ENCODE measurements at regions not wholly inside any gene's neighbourhood (a gene's known extent, or its start where the extent isn't known, plus 50 kb on each side); places are given as distances from the start of the nearest gene placed in this dataset.
"Not testable (repeated sequence)": the region's sequence is repeated elsewhere in the genome, so short reads cannot be mapped to it uniquely, and the experiment has no call there.

DNA sequence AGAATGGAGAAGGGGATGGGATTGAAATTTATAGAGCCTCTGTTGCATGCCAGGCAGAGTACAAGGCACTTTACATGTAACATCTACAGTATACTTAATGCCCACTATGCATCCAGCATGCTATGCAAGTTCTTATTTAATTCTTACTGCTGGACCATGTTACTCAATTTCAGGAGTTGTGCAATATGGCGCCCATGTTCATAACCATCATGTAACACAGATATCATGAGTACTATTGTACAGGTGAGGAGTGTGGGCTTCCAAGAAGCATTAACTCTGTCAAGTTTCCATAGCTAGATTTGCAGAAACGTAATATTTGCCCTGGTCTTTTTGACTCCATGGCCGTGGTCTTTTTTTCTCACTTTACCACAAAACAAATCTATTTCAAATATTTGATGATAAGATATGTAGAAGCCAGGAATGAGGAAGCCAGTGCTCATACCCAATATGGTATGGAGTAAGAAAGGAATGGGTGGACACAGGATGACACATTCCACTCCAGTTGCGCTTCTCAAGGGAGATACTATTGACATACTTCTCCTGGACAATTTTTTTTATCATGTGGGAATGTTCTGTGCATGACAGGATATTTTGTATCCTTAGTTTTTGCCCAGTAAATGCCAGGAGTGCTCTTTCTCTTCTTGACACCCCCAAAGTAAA lies 191.8 kb downstream of the C12orf75 start:
- DNase-seq (ENCODE audit: extremely low read depth, low read depth) = no peak
- no peak for TF ChIP-seq CTCF (IDR thresholded peaks at IDR 0.05; ENCODE audit: low read depth, low read length)

- peak; percentile 74 for DNase-seq (ENCODE audit: extremely low read depth, low read depth)
- no peak for TF ChIP-seq CTCF (IDR thresholded peaks at IDR 0.05; ENCODE audit: low read depth, low read length)
These were observed 192.9 kb downstream of the C12orf75 start for GRCh38 chr12:105523164-105524057.

DNA sequence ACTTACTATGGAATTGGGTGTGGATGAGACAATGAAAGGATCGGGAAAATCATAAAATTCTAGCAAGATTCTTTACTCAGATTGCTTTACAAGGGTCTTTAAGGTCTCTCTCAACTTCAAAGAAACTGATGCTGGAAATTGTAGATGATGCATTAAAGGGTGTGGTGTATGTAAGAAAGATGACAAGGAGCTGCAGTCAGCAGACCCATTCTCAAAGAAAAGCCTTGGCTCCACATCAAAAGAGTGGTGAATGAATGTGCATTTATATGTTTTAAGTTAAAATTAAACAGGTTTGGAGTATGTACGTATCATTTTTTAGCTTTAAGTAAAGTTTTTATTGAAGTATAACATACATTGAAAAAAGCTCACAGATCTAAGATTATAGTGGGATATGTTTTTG lies 194.5 kb downstream of the C12orf75 start:
- no peak for DNase-seq (ENCODE audit: extremely low read depth, low read depth)
- TF ChIP-seq CTCF (IDR thresholded peaks at IDR 0.05; ENCODE audit: low read depth, low read length) = no peak

GRCh38 chr12:105534068-105534467 lies 203.6 kb downstream of the C12orf75 start:
- no peak for TF ChIP-seq CTCF (IDR thresholded peaks at IDR 0.05; ENCODE audit: low read depth, low read length)
- DNase-seq (ENCODE audit: extremely low read depth, low read depth) = no peak

DNA sequence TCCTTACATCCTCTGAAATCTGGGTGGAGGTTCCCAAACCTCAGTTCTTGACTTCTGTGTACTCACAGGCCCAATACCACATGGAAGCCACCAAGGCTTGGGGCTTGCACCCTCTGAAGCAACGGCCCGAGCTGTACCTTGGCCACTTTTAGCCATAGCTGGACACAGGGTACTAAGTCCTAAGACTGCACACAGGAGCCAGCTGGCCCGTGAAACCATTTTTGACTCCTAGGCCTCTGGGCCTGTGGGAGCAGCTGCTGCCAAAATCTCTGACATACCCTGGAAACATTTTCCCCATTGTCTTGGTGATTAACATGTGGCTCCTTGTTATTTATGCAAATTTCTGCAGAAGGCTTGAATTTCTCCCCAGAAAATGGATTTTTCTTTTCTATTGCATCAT lies 204.5 kb downstream of the C12orf75 start:
- not testable (repeated sequence) for DNase-seq (ENCODE audit: extremely low read depth, low read depth)

- no peak for DNase-seq (ENCODE audit: extremely low read depth, low read depth)
- no peak for TF ChIP-seq CTCF (IDR thresholded peaks at IDR 0.05; ENCODE audit: low read depth, low read length)
These were observed 208.4 kb downstream of the C12orf75 start for GRCh38 chr12:105538880-105539279.

DNA sequence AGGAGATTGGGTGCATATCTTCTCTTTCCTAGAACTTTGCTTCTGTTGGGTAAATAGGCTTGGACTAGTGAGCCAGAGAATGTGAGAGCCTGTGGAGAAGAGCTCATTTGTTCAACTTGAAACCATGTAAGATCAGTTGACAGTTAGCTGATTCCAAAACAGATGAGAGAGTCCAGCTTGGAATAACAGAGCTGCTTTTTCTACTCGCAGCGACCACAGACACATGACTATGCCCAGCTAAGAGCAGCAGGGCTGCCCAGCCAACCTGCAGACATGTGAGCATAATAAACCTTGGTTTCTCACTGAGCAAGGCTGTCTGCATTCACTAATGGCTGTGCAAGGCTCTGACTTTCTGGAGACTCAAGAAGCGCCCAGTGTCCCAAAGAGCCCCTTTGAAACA lies 209.2 kb downstream of the C12orf75 start:
- no peak for DNase-seq (ENCODE audit: extremely low read depth, low read depth)
- no peak for TF ChIP-seq CTCF (IDR thresholded peaks at IDR 0.05; ENCODE audit: low read depth, low read length)

All from AG09319 (cell line).